HEK293T (cell line): ENCODE measurements at regions not wholly inside any gene's neighbourhood (a gene's known extent, or its start where the extent isn't known, plus 50 kb on each side); places are given as distances from the start of the nearest gene placed in this dataset.

Source experiments
- CTCF ChIA-PET: fragments of 350-600 bp; formaldehyde crosslinking; extraction: SDS; loops from one replicate; lab custom pipeline; 2021; ENCODE audit warnings: antibody characterized with exemption, inconsistent platforms; lab: Yijun Ruan, JAX
- POLR2A ChIA-PET: fragments of 350-600 bp; formaldehyde crosslinking; extraction: SDS; loops from one replicate; lab custom pipeline; 2020; ENCODE audit warnings: antibody characterized with exemption, inconsistent platforms; lab: Yijun Ruan, JAX
- DNase-seq: peaks from one replicate; pipeline ENCODE4 v3.0.0; 2012; ENCODE audit warnings: mixed read lengths; ENCODE audit errors: extremely low spot score
- ARNT ChIP-seq: fragments of 450-650 bp; IDR thresholded peaks from 2 replicates; pipeline ENCODE4 v1.6.1; 2017; ENCODE audit warnings: mild to moderate bottlenecking
- BHLHE40 ChIP-seq: fragments of 450-650 bp; IDR thresholded peaks from 2 replicates; pipeline ENCODE4 v1.6.1; 2016; ENCODE audit warnings: mild to moderate bottlenecking, moderate library complexity, borderline replicate concordance
- CTBP1 ChIP-seq: fragments of 450-650 bp; IDR thresholded peaks from 2 replicates; pipeline ENCODE4 v1.6.1; 2016; ENCODE audit warnings: borderline replicate concordance
- ELF4 ChIP-seq: fragments of 450-650 bp; IDR thresholded peaks from 2 replicates; pipeline ENCODE4 v1.6.1; 2017; ENCODE audit warnings: antibody characterized with exemption
- FOXA1 ChIP-seq: fragments of 450-650 bp; IDR thresholded peaks from 2 replicates; pipeline ENCODE4 v1.6.1; 2016; ENCODE audit warnings: mild to moderate bottlenecking
- FOXK2 ChIP-seq: fragments of 450-650 bp; IDR thresholded peaks from 2 replicates; pipeline ENCODE4 v1.6.1; 2016; ENCODE audit warnings: mild to moderate bottlenecking
- FOXM1 ChIP-seq: fragments of 450-650 bp; IDR thresholded peaks from 2 replicates; pipeline ENCODE4 v1.6.1; 2017; ENCODE audit warnings: mild to moderate bottlenecking, borderline replicate concordance
- HDGF ChIP-seq: fragments of 450-650 bp; IDR thresholded peaks from 2 replicates; pipeline ENCODE4 v1.6.1; 2017; ENCODE audit warnings: antibody characterized with exemption, borderline replicate concordance
- L3MBTL2 ChIP-seq: fragments of 450-650 bp; conservative IDR thresholded peaks from 2 replicates; pipeline ENCODE4 v1.6.1; 2016; ENCODE audit warnings: mild to moderate bottlenecking
- LEF1 ChIP-seq: fragments of 450-650 bp; IDR thresholded peaks from 2 replicates; pipeline ENCODE4 v1.6.1; 2017; ENCODE audit warnings: mild to moderate bottlenecking, borderline replicate concordance
- NFRKB ChIP-seq: fragments of 450-650 bp; IDR thresholded peaks from 2 replicates; pipeline ENCODE4 v1.6.1; 2016; ENCODE audit warnings: mild to moderate bottlenecking, moderate library complexity
- PKNOX1 ChIP-seq: fragments of 450-650 bp; IDR thresholded peaks from 2 replicates; pipeline ENCODE4 v1.6.1; 2016
- SP1 ChIP-seq: fragments of 450-650 bp; IDR thresholded peaks from 2 replicates; pipeline ENCODE4 v1.6.1; 2017
- SUZ12 ChIP-seq: fragments of 450-650 bp; IDR thresholded peaks from 2 replicates; pipeline ENCODE4 v1.6.1; 2016; ENCODE audit warnings: mild to moderate bottlenecking
- TARDBP ChIP-seq: fragments of 450-650 bp; IDR thresholded peaks from 2 replicates; pipeline ENCODE4 v1.6.1; 2016
- ZNF384 ChIP-seq: fragments of 450-650 bp; IDR thresholded peaks from 2 replicates; pipeline ENCODE4 v1.6.1; 2016

- CTCF ChIA-PET = no interaction called here
- DNase-seq = no peak
- TF ChIP-seq LEF1 (no peak), PKNOX1 (no peak), TARDBP (no peak), ZNF384 (no peak), BHLHE40 (no peak), NFRKB (no peak), FOXM1 (no peak), FOXA1 (no peak), CTBP1 (no peak), HDGF (no peak), FOXK2 (no peak), L3MBTL2 (no peak), SUZ12 (no peak), ELF4 (no peak), SP1 (no peak), ARNT (no peak)
- POLR2A ChIA-PET = no interaction called here
These were observed 290.6 kb upstream of the KLF3 start for GRCh38 chr4:38373375-38373774.

GRCh38 chr4:38377195-38377594 is 286.8 kb upstream of the KLF3 start:
- DNase-seq = no peak
- TF ChIP-seq TARDBP (no peak), CTBP1 (no peak), L3MBTL2 (no peak), ELF4 (no peak), NFRKB (no peak), BHLHE40 (no peak), SUZ12 (no peak), ARNT (no peak), SP1 (no peak)
- ChIA-PET CTCF (no interaction called here), POLR2A (no interaction called here)

GRCh38 chr4:38378478-38378877 is 285.5 kb upstream of the KLF3 start:
- ChIA-PET CTCF (no interaction called here), POLR2A (no interaction called here)
- TF ChIP-seq HDGF (no peak), CTBP1 (no peak), ARNT (no peak), LEF1 (no peak), L3MBTL2 (no peak), FOXA1 (no peak), SUZ12 (no peak), ZNF384 (no peak), PKNOX1 (no peak), TARDBP (no peak), SP1 (no peak), FOXK2 (no peak), BHLHE40 (no peak), FOXM1 (no peak), NFRKB (no peak), ELF4 (no peak)
- DNase-seq = no peak

- CTCF ChIA-PET = interaction anchor here (1.2 kb wide), 1 partner anchor 312 kb away, joined by 3 read pairs; no protein-coding TSS in a partner anchor
- no peak for TF ChIP-seq SUZ12
- no peak for TF ChIP-seq ELF4
- POLR2A ChIA-PET = no interaction called here
These were observed 282.2 kb upstream of the KLF3 start for GRCh38 chr4:38381788-38382187.

GRCh38 chr4:38382520-38382919 is 281.5 kb upstream of the KLF3 start:
- POLR2A ChIA-PET = no interaction called here
- TF ChIP-seq ELF4 (no peak), TARDBP (no peak)
- CTCF ChIA-PET = interaction anchor here (1.2 kb wide), 1 partner anchor 313 kb away, joined by 3 read pairs; no protein-coding TSS in a partner anchor
- DNase-seq = no peak

More at GRCh38 chr4:38381788-38382187, 282.2 kb upstream of the KLF3 start:
- DNase-seq = no peak

GRCh38 chr4:38383646-38384121 is 280.3 kb upstream of the KLF3 start:
- TF ChIP-seq HDGF (no peak), ELF4 (no peak), PKNOX1 (no peak), FOXA1 (no peak), L3MBTL2 (no peak), CTBP1 (no peak), TARDBP (no peak), BHLHE40 (no peak), NFRKB (no peak), LEF1 (no peak)
- no peak for DNase-seq
- ChIA-PET POLR2A (no interaction called here), CTCF (interaction anchor here (0.8 kb wide), 1 partner anchor 291 kb away, joined by 3 read pairs; no protein-coding TSS in a partner anchor)
